HG03159 (cell line): ENCODE measurements at regions not wholly inside any gene's neighbourhood (a gene's known extent, or its start where the extent isn't known, plus 50 kb on each side); places are given as distances from the start of the nearest gene placed in this dataset.
"Not testable (repeated sequence)": the region's sequence is repeated elsewhere in the genome, so short reads cannot be mapped to it uniquely, and the experiment has no call there.

Experiments
- ATAC-seq: cut with Tn5 transposase; IDR thresholded peaks from one replicate; pipeline ENCODE4 v1.9.1; 2021; ENCODE audit warnings: mild to moderate bottlenecking, moderate library complexity; ENCODE audit not compliant: unreplicated experiment

DNA sequence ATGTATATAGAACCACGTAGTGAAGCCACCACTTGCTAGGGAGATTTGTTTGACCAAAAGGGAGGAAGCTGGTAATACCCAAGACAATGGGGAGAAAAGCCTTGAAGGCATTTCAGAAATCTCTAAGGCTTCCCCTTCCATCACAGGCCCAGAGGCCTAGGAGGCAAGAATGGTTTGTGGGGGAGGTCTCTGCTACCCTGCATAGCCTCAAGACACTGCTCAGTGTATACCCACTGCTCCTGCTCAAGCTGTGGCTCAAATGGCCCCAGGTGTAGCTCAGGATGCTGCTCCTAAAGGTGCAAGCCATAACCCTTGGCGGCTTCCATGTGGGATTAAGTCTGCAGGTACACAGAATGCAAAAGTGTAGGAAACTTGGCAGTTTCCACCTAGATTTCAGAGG is 1105.8 kb downstream of the GATA3 start:
- ATAC-seq: no peak

DNA sequence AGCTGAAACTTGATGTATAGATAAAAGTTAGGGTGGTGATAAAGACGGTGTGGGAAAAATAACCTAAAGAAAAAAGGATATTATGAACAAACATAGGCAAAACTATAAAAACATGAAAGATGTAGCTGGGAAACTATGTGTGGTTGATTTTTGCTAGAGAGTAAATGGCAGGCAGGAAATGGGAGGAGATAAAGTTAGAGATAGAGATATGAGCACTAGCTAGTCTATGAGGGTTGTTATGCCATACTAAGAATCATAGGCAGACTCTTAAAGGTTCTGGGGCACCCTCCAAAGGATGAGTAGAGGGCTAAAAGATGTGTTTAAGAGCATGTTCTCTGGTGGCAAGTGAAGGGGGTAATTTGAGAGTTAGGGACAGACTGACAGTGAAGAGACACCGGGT is 1109.2 kb downstream of the GATA3 start:
- no peak for ATAC-seq

DNA sequence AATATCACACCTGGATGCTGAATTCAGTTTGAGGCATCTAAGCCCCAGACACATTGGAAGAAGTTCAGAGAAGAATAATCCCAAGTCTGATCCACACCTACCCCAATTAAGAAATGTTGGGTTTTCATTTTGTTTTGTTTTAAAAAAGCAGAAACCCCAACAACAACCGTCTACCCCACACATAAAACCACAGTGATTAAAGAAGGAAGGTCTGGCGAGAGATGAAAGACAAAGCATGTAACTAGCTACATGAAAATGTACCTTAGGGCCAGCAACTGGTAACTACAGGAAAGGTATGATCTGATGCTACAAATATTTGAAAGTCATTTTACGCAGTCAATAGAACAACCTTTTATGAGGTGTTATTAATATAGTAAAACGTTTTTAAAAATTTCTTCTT is 1112.3 kb downstream of the GATA3 start:
- no peak for ATAC-seq

DNA sequence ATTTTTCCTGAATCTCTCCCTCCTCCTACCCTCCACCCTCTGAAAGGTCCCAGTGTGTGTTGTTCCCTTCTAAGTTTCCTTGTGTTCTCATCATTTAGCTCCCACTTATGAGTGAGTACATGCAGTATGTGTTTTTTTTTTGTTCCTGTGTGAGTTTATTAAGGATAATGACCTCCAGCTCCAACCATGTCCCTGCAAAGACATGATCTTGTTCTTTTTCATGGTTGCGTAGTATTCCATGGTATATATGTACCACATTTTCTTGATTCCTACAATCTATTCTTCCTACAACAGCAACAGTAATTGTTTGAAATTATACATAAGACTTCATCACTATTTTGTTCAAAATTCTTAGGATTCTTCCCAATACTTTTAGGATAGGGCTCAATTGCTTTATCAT is 1117.8 kb downstream of the GATA3 start:
- no peak for ATAC-seq

DNA sequence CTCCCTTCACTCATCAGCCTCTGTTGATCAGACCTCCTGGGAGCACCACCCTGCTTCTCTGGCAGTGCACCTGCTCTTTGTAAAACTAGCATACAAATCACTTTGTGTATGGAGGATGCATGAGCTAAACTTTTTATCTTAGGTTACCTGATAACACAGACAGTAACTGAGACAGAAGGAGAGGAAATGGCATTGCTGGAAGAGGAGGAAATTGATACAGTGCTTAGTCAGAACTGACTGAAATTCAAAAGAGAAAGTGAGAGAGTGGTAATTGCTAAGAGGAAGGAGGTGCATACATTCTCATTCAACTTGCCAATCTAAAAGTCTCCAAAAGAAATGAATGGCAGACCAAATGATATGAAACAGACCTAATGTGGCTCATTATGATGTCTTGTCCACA is 1120.7 kb downstream of the GATA3 start:
- no peak for ATAC-seq

DNA sequence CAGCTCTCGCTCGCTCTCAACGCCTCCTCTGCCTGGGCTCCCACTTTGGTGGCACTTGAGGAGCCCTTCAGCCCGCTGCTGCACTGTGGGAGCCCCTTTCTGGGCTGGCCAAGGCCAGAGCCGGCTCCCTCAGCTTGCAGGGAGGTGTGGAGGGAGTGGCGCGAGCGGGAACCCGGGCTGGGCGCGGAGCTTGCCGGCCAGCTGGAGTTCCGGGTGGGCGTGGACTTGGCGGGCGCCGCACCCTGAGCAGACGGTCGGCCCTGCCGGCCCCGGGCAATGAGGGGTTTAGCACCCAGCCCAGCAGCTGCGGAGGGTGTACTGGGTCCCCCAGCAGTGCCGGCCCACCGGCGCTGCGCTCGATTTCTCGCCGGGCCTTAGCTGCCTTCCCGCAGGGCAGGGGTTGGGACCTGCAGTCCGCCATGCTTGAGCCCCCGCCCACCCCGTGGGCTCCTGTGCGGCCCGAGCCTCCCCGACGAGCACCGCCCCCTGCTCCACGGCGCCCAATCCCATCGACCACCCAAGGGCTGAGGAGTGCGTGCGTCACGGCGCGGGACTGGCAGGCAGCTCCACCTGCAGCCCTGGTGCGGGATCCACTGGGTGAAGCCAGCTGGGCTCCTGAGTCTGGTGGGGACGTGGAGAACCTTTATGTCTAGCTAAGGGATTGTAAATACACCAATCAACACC is 1128.9 kb downstream of the GATA3 start:
- not testable (repeated sequence) for ATAC-seq

DNA sequence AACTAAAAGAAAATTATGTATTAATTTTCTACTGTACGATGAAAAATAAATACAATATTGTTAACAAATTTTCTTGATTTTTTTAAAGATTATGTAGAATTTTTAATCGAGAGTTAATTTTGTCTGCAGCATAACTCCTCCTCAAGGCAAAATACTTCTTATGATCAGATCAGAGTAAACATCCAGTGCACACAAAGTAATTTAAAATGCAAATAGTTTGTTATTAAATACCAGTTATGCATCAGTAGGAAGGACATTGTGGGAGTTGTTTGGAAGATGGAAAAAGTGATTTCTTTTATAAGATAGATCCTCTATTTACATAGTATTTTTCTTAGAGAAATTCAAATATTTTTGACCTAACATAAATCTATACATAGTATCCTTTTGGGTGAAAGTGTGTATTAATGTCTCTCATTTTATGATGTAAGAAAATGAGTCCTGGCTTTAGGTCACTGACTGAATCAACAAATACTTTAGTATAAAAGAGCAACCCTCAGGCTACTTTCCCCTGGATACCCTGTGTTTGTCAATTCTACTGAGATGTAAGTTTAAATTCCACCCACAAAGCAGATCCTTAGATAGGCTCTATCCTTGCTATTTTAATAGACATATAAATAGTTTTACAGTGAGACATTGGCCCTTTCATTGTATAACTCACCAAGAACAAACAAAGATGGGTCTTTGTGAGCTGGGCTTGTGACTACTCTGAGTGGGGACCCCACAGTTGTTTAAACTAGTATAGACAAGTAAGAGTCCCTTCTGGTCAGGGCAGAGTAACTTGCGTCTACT is 1133.7 kb downstream of the GATA3 start:
- ATAC-seq: no peak

DNA sequence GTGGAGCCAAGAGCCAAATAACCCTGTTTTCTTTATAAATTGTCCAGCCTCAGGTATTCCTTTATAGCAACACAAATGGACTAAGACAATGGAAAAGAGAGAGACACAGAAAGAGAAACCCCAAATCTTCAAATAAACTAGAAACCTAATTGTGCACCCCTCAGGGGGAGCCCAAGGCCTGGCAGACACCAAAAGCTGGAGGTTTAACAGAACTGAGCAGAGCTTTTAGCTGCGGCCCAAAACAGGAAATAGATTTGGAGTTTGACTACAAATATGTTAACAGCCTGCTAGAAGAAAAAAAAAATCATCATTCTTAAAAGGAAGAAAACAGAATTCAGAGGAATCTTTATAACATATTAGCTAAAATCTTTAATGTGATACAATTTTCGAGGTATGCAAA is 1135.0 kb downstream of the GATA3 start:
- no peak for ATAC-seq

DNA sequence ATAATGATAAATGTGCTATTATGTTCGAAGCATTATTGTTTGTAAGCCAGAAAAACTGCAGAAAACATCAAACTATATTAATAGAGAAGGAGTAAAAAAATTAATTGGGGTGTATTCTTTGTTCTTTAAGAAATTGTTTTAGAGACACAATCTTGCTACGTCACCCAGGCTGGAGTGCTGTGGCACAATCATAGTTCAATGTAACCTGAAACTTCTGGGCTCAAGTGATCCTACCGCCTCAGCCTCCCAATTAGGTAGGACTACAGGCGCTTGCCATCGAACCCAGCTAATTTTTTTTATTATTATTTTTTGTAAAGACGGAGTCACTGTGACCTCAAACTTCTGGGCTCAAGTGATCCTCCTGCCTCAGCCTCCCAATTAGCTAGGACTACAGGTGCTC is 1138.6 kb downstream of the GATA3 start:
- no peak for ATAC-seq

DNA sequence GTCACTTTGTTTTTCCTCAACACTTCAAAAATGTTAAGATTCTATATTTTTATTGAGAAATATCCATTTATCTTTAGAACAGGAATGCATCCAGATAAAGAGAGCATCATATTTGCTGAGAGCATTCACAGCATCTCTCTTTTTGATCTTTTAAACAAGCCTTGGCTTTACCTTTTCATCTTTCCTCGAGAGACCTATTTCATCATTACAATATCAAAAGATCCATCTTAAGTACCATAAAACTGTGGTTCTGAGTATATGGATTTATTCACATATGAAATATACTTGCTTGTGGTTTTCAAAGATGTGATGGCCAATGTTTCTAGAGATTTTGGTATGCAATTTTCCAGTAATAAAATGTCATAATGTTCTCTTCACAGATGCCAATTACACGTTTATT is 1140.9 kb downstream of the GATA3 start:
- ATAC-seq: no peak

DNA sequence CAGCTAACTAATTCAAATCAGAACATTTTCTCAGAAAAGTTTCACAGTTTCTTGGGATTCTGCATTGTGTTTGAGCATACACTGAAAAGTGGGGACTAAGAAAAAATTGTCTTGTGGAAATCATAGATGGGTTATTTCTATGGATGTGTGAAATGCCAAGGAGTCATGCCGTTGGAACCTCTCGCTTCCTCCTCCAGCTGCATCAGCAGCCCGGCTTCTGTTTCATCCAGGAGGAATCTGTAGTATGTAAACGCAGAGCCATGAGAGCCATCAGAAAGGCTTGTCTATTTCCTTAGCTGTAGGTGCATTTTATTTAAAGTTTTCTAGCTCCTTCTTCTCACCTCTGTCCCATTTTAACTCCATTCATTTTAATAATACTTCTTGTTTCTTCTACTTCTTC is 1144.1 kb downstream of the GATA3 start:
- no peak for ATAC-seq

DNA sequence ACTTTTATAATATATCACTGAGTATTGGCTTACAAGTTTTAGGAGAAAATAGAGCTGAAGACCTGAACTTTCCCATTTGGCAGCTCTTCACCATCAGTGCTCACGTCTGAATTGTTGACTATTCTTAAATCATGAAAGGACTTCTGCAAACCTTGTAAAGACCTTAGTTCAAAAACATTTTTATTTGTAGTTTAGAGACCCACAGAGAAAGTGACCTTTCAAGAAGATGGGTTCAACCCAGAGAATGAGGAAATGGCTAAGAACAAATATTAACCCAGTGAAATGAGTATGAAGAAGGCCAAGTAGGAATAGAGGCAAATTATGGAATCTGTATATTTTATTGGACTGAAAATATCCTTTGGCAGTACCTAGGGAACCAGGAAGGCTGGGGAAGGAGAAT is 1151.1 kb downstream of the GATA3 start:
- no peak for ATAC-seq

DNA sequence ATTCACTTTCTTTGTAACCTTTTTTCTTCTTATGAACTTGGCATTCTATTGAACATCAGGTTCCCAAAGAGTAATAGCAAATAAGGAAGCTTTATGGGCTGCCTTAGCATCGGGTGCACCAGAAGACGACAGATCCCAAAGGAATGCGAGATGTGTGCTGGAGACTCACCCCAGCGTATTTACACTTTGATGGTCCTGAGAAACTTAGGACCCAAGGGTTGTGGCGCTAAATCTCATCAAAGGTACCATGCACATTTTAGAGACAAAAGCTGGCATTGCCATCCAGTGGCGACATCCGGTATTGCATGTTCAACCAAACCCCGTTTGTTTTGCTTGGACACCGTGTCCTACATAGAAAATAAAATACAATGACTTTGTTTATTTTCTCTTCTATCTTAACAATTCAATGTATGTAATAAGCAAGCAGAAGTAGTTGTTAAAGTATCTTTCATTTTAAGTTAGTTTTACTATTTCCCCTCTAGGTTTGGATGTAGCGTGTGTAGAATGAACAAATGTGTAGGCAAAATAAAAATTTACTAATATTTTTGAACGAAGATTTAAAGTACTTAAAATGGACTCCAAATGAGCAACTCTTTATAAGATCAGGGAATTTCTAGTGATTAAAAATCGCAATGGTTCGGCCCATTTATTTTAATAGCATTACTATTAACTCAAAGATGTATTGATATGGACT is 1154.8 kb downstream of the GATA3 start:
- ATAC-seq: peak; percentile 89

DNA sequence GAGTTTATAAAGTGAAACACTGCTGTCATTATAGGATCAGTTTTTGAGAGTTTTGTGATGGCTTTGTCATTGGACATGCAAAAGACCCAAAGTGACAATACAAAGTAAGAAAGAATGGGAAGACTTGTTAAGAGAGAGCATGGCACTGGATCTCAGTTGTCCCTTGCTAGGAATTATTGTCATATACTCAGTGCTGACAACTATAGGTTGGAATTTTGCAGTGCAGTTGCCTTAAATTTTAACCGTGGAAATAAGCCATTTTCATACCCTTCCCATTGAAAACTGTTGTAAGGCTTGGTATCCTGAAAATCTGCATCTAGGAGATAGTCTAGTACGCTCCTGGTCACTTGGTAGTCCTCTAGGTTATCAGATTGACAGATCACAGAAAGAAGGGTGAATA is 1156.7 kb downstream of the GATA3 start:
- ATAC-seq: no peak

DNA sequence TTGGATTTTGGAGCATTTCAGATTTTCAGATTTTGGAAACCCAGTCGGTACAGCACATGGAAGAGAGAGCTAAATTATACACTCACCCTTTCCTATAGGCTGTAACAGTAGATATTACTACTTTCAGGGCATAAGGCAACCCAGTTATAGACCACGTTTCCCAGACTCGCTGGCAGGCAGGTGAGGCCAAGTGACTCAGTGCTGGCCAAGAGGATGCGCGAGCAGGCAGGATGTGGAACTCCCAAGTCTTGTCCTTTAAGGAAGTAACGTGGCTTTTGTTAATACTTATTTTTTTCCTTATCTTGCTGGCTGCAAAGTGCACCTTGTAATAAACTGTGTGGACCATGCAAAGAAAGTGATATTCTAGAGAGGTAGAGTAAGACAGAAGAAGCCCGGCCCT is 1160.1 kb downstream of the GATA3 start:
- no peak for ATAC-seq

DNA sequence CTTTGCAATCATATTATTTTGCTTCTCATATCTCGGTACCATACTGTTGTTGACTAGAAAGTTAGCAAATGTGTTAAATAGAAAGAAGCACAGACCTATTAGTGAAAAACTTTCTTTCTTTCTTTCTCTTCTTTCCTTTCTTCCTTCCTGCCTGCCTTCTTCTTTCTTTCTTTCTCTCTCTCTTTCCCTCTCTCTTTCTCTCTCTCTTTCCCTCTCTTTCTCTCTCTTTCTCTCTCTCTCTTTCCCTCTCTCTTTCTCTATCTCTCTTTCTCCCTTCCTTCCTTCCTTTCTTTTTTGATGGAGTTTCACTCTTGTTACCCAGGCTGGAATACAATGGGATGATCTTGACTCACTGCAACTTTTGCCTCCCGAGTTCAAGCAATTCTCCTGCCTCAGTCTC is 1160.6 kb downstream of the GATA3 start:
- ATAC-seq: no peak

DNA sequence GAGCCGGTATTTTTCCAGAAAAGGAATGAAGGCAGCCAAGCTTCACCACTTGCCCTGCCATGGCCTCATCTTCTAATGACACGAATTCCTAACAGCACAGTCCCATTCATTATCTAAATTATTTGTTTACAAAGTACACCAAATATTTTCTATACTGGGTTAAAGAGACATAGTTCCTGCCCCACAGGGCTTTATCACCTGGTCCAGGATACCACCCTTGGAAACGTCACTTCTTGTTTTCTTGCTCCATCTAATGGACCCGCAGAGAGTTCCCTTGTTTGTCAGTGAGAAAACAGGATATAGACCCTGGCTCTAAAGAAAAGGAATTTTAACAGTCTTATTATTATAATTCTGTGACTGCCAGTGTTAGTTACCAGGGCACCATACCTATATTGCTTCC is 1165.4 kb downstream of the GATA3 start:
- ATAC-seq: no peak

DNA sequence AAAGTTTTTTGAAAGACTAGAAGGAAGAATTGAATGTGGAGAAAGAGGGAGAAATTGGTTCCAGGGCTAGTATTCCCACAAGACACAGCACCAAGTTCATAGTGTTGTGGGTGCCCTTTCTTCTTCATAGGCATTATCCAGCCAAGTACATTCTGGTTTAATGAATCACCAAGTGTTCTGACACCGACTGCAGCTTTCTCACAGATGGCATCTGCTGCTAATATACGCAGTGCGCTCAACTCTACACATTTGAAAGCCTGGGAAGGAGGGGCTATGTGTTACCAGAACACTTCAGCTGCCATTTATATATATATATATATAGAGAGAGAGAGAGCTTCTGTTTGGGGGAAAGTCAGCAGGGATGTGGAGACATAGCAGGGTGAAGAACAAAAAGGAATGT is 1168.4 kb downstream of the GATA3 start:
- ATAC-seq: no peak

DNA sequence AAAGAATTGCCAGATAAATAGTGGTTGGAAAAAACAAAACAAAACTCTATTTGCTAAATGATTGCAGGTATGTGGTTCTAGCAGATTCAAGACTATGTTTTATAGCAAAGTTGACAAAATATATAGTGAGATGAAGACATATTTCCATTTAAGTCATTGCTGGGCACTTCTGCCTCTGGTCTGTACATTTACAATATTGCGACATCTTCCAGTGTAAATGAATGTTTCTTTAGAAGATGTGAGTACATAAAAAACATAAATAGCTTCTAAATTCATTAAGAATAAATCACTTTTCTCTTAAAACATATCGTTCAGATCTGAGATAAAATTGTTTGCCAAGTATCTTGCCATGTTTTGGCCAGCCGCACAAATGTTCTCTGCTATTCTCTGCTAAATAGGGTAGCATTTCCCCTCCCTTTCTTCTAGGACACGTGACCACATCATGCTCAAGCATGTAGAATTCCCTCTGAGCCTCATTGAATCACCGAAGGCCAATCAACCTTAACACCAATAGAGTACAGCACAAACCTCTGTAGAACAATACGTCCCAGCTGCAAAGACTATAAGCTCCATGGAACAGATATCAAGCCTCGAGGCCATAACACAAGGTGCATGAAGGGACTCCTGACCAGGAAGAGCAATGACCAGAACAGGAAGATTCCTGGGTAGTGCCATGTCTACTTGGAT is 1173.3 kb downstream of the GATA3 start:
- ATAC-seq: no peak

DNA sequence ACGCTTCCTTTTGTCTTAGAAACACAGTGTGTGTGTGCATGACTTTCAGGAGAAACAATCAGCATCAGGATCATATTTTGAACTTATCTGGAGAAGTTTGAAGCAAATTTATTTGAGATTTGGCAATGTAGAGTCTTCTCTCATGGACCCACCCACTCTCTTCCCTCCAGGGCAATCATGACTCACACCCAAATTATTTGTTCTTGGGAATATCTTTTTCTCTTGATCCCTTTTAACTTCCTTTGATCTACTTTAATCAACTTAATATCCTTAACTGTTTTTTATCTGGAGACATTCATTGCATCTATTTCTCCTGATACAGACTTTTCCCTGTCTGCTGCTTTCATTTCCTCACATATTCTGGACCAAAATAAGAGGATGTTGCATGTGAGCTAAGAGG is 1174.3 kb downstream of the GATA3 start:
- ATAC-seq: no peak

DNA sequence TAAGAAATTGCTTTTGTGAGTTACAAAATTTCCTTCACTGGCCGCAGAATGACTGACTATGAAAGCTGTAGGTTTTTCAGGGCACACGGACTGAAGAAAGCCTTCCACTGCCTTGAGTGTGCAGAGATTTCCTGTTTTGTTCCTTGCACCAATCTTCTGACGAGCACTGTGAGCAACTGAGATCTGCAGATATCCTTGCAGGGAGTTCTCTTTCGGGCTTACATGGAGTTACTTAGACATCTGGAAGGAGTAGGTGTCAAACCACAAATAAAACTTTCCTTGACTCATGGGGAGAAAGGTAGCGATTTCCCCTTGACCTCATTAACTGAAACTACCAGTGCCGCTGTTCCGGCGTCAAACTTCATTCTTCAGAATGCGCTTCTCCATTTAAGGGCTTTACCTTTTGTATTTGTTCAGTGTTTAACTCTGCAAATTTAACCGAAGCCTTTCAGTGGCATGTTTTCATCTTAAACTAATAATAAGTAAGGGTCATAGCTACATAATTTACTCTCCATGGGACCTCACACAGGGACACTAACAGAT is 1175.3 kb downstream of the GATA3 start:
- no peak for ATAC-seq
